ENCODE measurements at regions not wholly inside any gene's neighbourhood (a gene's known extent, or its start where the extent isn't known, plus 50 kb on each side); places are given as distances from the start of the nearest gene placed in this dataset.

GRCh38 chr18:65081786-65082185 lies 669.0 kb upstream of the CDH7 start:
- no peaks in the 10 kb centered on the region for H3K9me3 ChIP-seq
- no peaks in the 10 kb centered on the region for H3K4me1 ChIP-seq
- TF ChIP-seq CTCF (IDR thresholded peaks at IDR 0.05) = no peak
- TF ChIP-seq POLR2AphosphoS5 (IDR thresholded peaks at IDR 0.05) = no peak
- no peak for DNase-seq (ENCODE audit: low spot score in 2 of 2)
- no peaks in the 10 kb centered on the region for H3K36me3 ChIP-seq
- no peak overlapping the region for H3K27ac ChIP-seq
- H3K4me3 ChIP-seq = no peak overlapping the region
- intact Hi-C loops (cut with DNase I; ENCODE audit: low total_unique reads) = no loop called here
- H3K27me3 ChIP-seq = no peaks in the 10 kb centered on the region

- DNase-seq (ENCODE audit: low spot score in 2 of 2) = no peak
- H3K4me3 ChIP-seq = no peak overlapping the region
- no peak for TF ChIP-seq CTCF (IDR thresholded peaks at IDR 0.05)
- no peak for TF ChIP-seq POLR2A (IDR thresholded peaks at IDR 0.05)
- no peak for TF ChIP-seq POLR2AphosphoS5 (IDR thresholded peaks at IDR 0.05)
- H3K27me3 ChIP-seq = no peaks in the 10 kb centered on the region
- intact Hi-C loops (cut with DNase I; ENCODE audit: low total_unique reads) = no loop called here
- H3K4me1 ChIP-seq = no peaks in the 10 kb centered on the region
- no peaks in the 10 kb centered on the region for H3K36me3 ChIP-seq
- no peak overlapping the region for H3K27ac ChIP-seq
- H3K9me3 ChIP-seq = no peaks in the 10 kb centered on the region
Observed at GRCh38 chr18:65073060-65073550, 677.7 kb upstream of the CDH7 start.

- H3K4me3 ChIP-seq = peak overlapping the region in 1 of 3 donors; percentile 9
- no peaks in the 10 kb centered on the region for H3K27me3 ChIP-seq
- TF ChIP-seq CTCF (IDR thresholded peaks at IDR 0.05) = no peak
- no peak for TF ChIP-seq POLR2A (IDR thresholded peaks at IDR 0.05)
- TF ChIP-seq POLR2AphosphoS5 (IDR thresholded peaks at IDR 0.05) = no peak
- no peaks in the 10 kb centered on the region for H3K4me1 ChIP-seq
- intact Hi-C loops (cut with DNase I; ENCODE audit: low total_unique reads) = no loop called here
- H3K27ac ChIP-seq = no peak overlapping the region
- H3K9me3 ChIP-seq = peaks cover 3 to 4% of the 10 kb centered on the region in 2 donors
- no peak for DNase-seq (ENCODE audit: low spot score in 2 of 2)
- H3K36me3 ChIP-seq = no peaks in the 10 kb centered on the region
Observed at GRCh38 chr18:65057439-65058083, 693.3 kb upstream of the CDH7 start.

- intact Hi-C loops (cut with DNase I; ENCODE audit: low total_unique reads) = no loop called here
- Histone ChIP-seq H3K4me3 (no peak overlapping the region), H3K9me3 (peaks cover 3 to 4% of the 10 kb centered on the region in 2 donors), H3K36me3 (no peaks in the 10 kb centered on the region), H3K4me1 (no peaks in the 10 kb centered on the region), H3K27ac (no peak overlapping the region), H3K27me3 (no peaks in the 10 kb centered on the region)
- no peak for TF ChIP-seq CTCF (IDR thresholded peaks at IDR 0.05)
- no peak for TF ChIP-seq POLR2AphosphoS5 (IDR thresholded peaks at IDR 0.05)
- TF ChIP-seq POLR2A (IDR thresholded peaks at IDR 0.05) = no peak
- no peak for DNase-seq (ENCODE audit: low spot score in 2 of 2)
Observed at GRCh38 chr18:65056575-65056974, 694.2 kb upstream of the CDH7 start.

- H3K27me3 ChIP-seq = no peaks in the 10 kb centered on the region
- DNase-seq (ENCODE audit: low spot score in 2 of 2) = no peak
- H3K4me1 ChIP-seq = no peaks in the 10 kb centered on the region
- no peak overlapping the region for H3K27ac ChIP-seq
- TF ChIP-seq POLR2A (IDR thresholded peaks at IDR 0.05) (no peak), CTCF (IDR thresholded peaks at IDR 0.05) (no peak), POLR2AphosphoS5 (IDR thresholded peaks at IDR 0.05) (no peak)
- intact Hi-C loops (cut with DNase I; ENCODE audit: low total_unique reads) = no loop called here
- peaks cover 0 to under 1% of the 10 kb centered on the region in 2 donors for H3K9me3 ChIP-seq
- no peak overlapping the region for H3K4me3 ChIP-seq
- H3K36me3 ChIP-seq = no peaks in the 10 kb centered on the region
Observed at GRCh38 chr18:65049586-65049985, 701.2 kb upstream of the CDH7 start.
